ENCODE measurements at regions not wholly inside any gene's neighbourhood (a gene's known extent, or its start where the extent isn't known, plus 50 kb on each side); places are given as distances from the start of the nearest gene placed in this dataset.
"Not testable (repeated sequence)": the region's sequence is repeated elsewhere in the genome, so short reads cannot be mapped to it uniquely, and the experiment has no call there.

DNA sequence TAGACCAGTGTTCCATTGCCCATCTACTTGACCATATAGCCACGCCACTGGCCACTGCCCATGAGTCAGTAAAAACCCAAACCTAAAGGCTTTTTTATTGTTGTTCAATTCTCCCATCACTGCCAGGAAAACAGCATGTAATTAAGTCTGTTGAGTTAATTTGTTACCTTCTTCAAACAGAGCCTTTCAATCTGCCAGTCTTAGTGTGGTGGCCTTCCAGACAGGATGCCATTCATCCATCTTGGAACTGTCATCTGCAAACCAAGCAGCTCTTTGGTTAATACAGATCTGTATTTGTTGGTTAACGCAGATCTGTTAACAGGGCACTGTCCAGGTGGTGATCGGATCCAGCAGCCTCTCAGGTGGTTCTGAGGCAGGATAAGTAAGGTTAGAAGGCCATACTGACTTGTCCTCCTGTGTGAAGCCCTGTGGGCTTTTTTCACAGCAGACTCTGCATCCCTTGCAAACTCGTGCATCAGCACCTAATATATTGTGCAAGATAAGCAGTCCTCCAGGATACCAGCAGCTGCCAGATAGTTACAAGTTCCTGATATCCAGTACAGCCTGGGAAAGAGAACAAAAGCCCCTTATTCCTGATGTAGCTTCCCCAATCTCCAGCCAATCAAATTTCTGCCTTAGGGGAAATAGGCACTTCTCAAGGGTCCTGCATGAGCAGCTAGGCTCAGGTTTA lies 59.1 kb upstream of the DHRS4 start:
- FAIRE-seq (no peak), DNase-seq (ENCODE audit: low spot score in 2 of 2) (no peak)

DNA sequence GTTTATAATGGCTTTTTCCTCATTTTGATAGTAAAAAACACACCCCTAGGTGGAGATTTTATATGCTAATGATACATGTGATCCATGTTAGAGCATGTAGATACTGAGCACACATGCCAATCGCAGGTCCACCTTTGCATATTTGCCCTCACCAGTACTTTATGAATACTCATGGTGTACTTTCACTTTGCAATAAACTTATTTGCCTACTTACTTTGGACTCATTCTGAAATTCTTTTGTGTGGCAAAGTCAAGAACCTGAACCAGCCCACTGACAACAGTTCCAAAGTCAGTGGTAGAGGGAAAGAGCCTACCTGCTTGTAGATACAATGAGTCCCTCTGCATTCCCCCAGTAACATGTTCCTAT lies 58.5 kb upstream of the DHRS4 start:
- DNase-seq (ENCODE audit: low spot score in 2 of 2) (no peak), FAIRE-seq (no peak)

DNA sequence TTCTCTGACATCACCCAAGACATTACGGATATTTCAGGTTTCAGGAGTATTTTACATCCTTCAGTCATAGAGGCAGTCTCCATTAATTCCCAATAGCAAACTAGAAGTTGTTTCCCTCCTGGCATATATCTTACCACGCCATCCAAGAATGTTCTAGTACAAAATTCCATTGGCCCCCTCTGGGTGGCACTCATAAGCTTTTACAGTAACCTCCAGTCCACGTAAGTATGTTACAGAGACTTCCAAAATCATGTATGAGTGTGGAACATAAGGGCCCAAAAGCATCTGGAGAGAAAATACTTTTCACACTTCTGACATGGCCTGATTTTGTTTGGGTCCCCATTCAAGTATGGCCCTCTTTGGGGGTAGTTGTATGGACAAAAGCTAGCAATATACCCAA lies 58.1 kb upstream of the DHRS4 start:
- FAIRE-seq: no peak
- DNase-seq (ENCODE audit: low spot score in 2 of 2): no peak

DNA sequence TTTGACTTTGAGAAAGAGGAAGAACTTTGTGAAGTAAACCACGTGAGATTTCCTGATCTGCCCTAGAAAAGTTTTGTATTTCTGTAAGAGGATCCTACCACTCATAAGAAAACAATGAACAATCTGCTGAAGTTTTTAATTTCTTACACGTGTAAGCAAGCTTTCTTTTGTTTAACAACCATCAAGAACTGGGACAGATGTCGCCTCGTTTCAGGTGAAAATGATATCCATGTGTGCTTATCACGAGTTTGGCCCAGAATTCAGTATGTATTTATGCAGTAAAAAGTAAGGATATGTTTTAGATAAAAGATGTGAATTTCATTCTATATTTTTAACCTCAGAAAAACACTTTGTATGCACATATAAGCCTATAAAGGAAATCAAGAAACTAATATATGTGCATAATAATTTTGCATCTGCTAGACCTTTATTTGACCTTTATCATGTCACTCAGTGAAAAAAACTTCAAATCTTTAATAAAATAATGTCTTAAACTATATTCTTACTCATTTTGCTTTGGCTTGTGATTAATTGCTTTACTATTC lies 56.9 kb upstream of the DHRS4 start:
- DNase-seq (ENCODE audit: low spot score in 2 of 2) (peak in 1 of 2 donors; percentile 26), FAIRE-seq (no peak)

DNA sequence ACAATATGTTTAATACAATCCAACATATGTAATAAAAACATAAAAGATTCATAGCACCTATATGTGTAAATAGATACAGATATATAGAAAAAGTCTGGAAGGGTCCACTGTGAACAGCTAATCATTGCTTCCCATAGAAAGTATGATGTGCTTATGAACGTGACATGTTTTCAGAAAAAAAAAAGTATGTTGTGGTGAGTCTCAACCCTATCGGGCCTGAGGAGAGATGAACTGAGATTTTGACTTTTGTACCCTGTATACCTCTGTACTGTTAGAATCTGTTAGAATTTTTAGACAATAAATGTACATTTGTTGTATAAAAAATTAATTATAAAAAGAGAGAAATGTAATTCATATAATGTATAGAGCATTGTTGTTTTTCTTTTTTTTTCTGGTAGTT lies 56.3 kb upstream of the DHRS4 start:
- not testable (repeated sequence) for DNase-seq (ENCODE audit: low spot score in 2 of 2)
- FAIRE-seq: peak; percentile 65

DNA sequence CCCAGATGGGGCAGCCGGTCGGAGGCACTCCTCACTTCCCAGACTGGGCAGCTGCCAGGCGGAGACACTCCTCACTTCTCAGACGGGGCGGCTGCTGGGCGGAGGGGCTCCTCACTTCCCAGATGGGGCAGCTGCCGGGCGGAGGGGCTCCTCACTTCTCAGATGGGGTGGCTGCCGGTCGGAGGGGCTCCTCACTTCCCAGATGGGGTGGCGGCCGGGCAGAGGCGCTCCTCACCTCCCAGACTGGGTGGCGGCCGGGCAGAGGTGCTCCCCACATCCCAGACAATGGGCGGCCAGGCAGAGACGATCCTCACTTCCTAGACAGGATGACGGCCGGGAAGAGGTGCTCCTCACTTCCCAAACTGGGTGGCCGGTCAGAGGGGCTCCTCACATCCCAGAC lies 55.2 kb upstream of the DHRS4 start:
- not testable (repeated sequence) for FAIRE-seq

DNA sequence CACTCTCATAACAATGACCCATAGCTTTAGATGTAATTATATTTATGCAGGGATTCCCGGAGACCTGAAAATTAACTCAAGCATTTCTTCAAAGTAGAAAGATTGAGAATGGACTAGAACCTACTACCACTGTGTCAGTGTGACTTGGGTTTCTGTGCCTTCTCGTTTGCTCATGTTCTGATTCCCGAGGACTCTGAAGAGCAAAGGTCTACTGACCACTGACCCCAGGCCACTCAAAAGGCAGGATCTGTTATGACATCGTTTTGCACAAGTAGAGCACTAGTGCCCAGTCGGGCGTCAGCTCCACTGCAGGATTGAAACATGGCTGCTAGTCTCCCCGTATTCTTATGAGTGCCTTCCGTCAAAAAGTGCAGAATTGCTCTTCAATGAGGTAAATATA lies 53.8 kb upstream of the DHRS4 start:
- no peak for DNase-seq (ENCODE audit: low spot score in 2 of 2)
- no peak for FAIRE-seq

More for the DNA sequence above, 55.2 kb upstream of the DHRS4 start:
- not testable (repeated sequence) for DNase-seq (ENCODE audit: low spot score in 2 of 2)

DNA sequence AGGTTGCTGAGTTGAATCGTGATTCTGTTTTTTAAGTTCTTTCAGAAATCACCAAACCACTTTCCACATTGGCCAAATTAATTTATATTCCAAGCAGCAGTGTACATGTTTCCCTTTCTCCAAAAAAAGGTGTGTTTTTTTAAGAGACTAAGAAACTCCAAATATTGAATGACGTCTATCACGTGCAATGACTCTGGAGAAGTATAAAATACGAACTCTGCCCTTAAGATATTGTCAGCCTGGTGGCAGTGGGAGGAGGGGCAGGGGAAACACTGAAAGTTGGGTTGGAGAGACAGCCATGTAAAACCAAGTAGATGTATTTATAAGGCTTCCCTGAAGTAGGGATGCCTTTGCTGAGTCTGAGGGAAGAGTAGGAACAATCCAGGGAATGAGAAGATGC lies 50.1 kb upstream of the DHRS4 start:
- FAIRE-seq (no peak), DNase-seq (ENCODE audit: low spot score in 2 of 2) (no peak)
